ENCODE measurements at regions not wholly inside any gene's neighbourhood (a gene's known extent, or its start where the extent isn't known, plus 50 kb on each side); places are given as distances from the start of the nearest gene placed in this dataset.
A peak's percentile ranks its signal among the peaks of the same experiment; 100 is the strongest.

GRCh38 chr7:32428546-32428945 is 61.6 kb downstream of the LSM5 start:
- Mint-ChIP-seq H3K27ac (no peak overlapping the region), H3K4me3 (no peak overlapping the region), H3K27me3 (peaks cover 17% of the 10 kb centered on the region), H3K9me3 (peaks cover 4% of the 10 kb centered on the region), H3K4me1 (no peaks in the 10 kb centered on the region), H3K36me3 (no peaks in the 10 kb centered on the region)
- POLR2A ChIA-PET = no interaction called here
- DNase-seq = no peak
- no peak for ATAC-seq (ENCODE audit: low read depth)

DNA sequence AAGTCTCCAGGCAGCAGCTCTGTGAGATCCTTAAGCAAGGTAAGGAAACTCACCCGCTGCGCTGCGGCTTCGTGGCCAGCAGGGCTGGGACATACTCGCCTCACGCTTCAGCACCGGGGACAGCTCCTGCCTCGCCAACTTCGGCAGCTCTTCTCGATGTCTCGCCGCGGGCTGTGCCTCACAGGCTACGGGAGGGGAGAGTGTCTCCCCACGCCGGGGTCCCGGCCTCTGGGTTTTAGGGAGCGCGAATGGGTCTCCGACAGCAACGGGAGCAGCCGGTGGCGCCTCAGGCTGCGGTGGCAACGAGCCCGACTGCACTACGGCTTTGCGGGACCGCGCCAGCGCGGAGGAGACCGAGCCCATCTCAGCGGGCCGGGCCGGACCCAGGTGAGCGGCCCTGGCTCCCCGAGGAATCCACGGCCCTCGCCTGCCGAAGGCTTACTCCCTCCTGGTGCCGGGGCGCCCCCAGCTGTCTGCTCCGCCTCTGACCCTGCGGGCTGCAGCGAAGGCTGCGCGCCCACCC is 62.4 kb downstream of the LSM5 start:
- H3K4me3 Mint-ChIP-seq = no peak overlapping the region
- H3K27me3 Mint-ChIP-seq = peaks cover 17% of the 10 kb centered on the region

GRCh38 chr7:32416846-32417245 is 73.3 kb downstream of the LSM5 start:
- ATAC-seq (ENCODE audit: low read depth) (no peak), DNase-seq (no peak)
- Mint-ChIP-seq H3K9me3 (no peaks in the 10 kb centered on the region), H3K36me3 (no peaks in the 10 kb centered on the region), H3K4me1 (no peaks in the 10 kb centered on the region), H3K27me3 (peaks cover 5% of the 10 kb centered on the region), H3K4me3 (no peak overlapping the region), H3K27ac (no peak overlapping the region)
- POLR2A ChIA-PET = no interaction called here

More for the DNA sequence above, 62.4 kb downstream of the LSM5 start:
- H3K4me1 Mint-ChIP-seq = no peaks in the 10 kb centered on the region
- no peak overlapping the region for H3K27ac Mint-ChIP-seq
- ATAC-seq (ENCODE audit: low read depth) (peak; percentile 85), DNase-seq (peak; percentile 84)
- no peaks in the 10 kb centered on the region for H3K36me3 Mint-ChIP-seq
- POLR2A ChIA-PET = no interaction called here
- H3K9me3 Mint-ChIP-seq = peaks cover 4% of the 10 kb centered on the region

- DNase-seq (no peak), ATAC-seq (ENCODE audit: low read depth) (no peak)
- Mint-ChIP-seq H3K4me1 (no peaks in the 10 kb centered on the region), H3K27ac (no peak overlapping the region), H3K4me3 (no peak overlapping the region), H3K9me3 (no peaks in the 10 kb centered on the region), H3K36me3 (no peaks in the 10 kb centered on the region), H3K27me3 (peaks cover 5% of the 10 kb centered on the region)
- POLR2A ChIA-PET = no interaction called here
Measured at GRCh38 chr7:32415936-32416335, 74.2 kb downstream of the LSM5 start.

- POLR2A ChIA-PET = no interaction called here
- no peak for ATAC-seq (ENCODE audit: low read depth)
- no peak overlapping the region for H3K4me3 Mint-ChIP-seq
- H3K27ac Mint-ChIP-seq = no peak overlapping the region
- no peaks in the 10 kb centered on the region for H3K36me3 Mint-ChIP-seq
- peaks cover 5% of the 10 kb centered on the region for H3K27me3 Mint-ChIP-seq
- DNase-seq = no peak
- no peaks in the 10 kb centered on the region for H3K9me3 Mint-ChIP-seq
- no peaks in the 10 kb centered on the region for H3K4me1 Mint-ChIP-seq
Measured at GRCh38 chr7:32415519-32415918, 74.7 kb downstream of the LSM5 start.

GRCh38 chr7:32412471-32412870 is 77.7 kb downstream of the LSM5 start:
- Mint-ChIP-seq H3K36me3 (no peaks in the 10 kb centered on the region), H3K4me3 (no peak overlapping the region), H3K27me3 (peaks cover 5% of the 10 kb centered on the region), H3K4me1 (no peaks in the 10 kb centered on the region), H3K27ac (no peak overlapping the region), H3K9me3 (no peaks in the 10 kb centered on the region)
- POLR2A ChIA-PET = no interaction called here
- DNase-seq (no peak), ATAC-seq (ENCODE audit: low read depth) (no peak)

DNA sequence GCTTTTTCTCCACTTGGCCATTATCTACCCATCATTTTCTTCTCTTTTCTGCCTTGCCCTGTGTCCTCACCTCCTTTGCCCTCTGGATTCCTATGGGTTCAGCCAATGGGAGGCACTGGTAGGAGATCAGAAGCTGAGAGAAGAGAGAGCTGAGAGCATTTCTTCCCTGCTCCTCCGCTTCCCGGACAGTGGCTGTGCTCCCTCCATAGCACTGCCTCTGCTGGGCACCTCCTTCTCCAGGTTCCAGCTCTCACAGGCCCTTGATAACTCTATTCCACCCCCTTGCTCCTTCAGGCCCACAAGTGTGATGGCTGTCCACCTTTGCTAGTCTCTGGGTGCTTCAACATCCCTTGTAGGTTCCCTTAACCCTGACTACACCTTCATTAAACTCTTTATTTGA is 79.6 kb downstream of the LSM5 start:
- Mint-ChIP-seq H3K4me3 (no peak overlapping the region), H3K4me1 (no peaks in the 10 kb centered on the region), H3K27me3 (no peaks in the 10 kb centered on the region), H3K36me3 (no peaks in the 10 kb centered on the region), H3K27ac (no peak overlapping the region), H3K9me3 (no peaks in the 10 kb centered on the region)
- ATAC-seq (ENCODE audit: low read depth) (no peak), DNase-seq (no peak)
- POLR2A ChIA-PET = no interaction called here

GRCh38 chr7:32406386-32406785 is 83.8 kb downstream of the LSM5 start:
- Mint-ChIP-seq H3K27ac (no peak overlapping the region), H3K36me3 (no peaks in the 10 kb centered on the region), H3K9me3 (no peaks in the 10 kb centered on the region), H3K27me3 (no peaks in the 10 kb centered on the region), H3K4me1 (no peaks in the 10 kb centered on the region), H3K4me3 (no peak overlapping the region)
- POLR2A ChIA-PET = no interaction called here
- no peak for ATAC-seq (ENCODE audit: low read depth)
- no peak for DNase-seq

DNA sequence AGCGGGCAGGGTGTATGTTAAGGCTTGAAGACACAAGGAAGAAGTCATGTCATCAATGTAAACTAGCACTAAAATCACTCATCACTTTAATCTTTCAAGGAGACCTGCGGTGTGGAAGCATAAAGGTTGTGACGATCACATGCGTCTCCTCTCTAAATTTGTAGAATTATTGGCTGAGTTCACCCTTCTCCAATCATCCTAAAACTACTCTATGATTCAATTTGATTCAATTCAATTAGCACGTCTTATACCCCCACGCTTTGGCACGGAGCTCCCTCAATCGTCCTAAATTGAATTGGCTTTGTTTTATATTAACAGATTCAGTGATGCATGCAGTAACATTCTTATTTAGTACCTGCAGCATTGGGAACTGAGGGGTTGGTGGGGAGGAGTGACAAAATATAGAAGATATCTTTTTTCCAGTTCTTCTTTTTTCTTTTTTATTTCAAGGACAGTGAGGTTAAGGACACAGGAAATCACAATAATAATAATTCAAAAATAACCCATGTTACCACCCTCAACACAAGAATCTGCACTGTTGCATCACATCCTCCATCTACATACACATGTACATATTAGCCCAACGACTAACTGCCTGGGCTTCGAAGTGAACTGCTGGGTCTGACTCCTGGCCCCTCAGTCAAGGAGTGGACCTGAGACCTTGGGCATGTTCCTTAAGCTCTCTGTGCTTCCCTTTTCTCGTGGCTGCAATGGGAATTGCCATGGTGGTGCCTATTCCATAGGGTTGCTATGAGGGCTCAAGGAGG is 86.5 kb downstream of the LSM5 start:
- H3K4me3 Mint-ChIP-seq = no peak overlapping the region
- H3K9me3 Mint-ChIP-seq = no peaks in the 10 kb centered on the region
- H3K36me3 Mint-ChIP-seq = no peaks in the 10 kb centered on the region
- H3K4me1 Mint-ChIP-seq = no peaks in the 10 kb centered on the region
- H3K27me3 Mint-ChIP-seq = no peaks in the 10 kb centered on the region
- no peak overlapping the region for H3K27ac Mint-ChIP-seq
- no peak for ATAC-seq (ENCODE audit: low read depth)
- DNase-seq = no peak
- POLR2A ChIA-PET = no interaction called here

DNA sequence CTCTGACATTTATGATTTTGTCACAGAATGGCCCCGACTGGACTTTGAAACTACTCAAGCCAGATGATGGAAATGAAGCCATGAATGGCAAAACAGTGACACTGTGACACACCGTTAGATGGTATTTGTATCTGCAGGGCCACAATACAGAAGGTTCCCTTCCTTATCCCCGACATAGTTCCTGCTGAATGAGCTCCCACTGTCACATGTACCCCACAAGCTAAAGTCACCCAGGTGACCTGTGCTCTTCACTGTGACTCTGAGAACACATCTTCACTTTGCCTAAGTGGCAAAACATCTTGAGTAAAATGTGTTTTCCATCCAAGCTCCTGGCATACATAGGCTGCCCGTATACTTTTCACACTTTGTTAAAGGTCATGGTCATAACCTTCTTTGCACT is 89.5 kb downstream of the LSM5 start:
- Mint-ChIP-seq H3K4me1 (no peaks in the 10 kb centered on the region), H3K27me3 (no peaks in the 10 kb centered on the region), H3K27ac (no peak overlapping the region), H3K4me3 (no peak overlapping the region), H3K36me3 (no peaks in the 10 kb centered on the region), H3K9me3 (no peaks in the 10 kb centered on the region)
- ATAC-seq (ENCODE audit: low read depth) = no peak
- POLR2A ChIA-PET = no interaction called here
- no peak for DNase-seq

- H3K27me3 Mint-ChIP-seq = no peaks in the 10 kb centered on the region
- no peaks in the 10 kb centered on the region for H3K4me1 Mint-ChIP-seq
- H3K27ac Mint-ChIP-seq = no peak overlapping the region
- no peak overlapping the region for H3K4me3 Mint-ChIP-seq
- H3K9me3 Mint-ChIP-seq = no peaks in the 10 kb centered on the region
- no peaks in the 10 kb centered on the region for H3K36me3 Mint-ChIP-seq
- no peak for DNase-seq
- POLR2A ChIA-PET = no interaction called here
- ATAC-seq (ENCODE audit: low read depth) = no peak
Measured at GRCh38 chr7:32399311-32399710, 90.9 kb downstream of the LSM5 start.

- Mint-ChIP-seq H3K4me1 (no peaks in the 10 kb centered on the region), H3K27me3 (no peaks in the 10 kb centered on the region), H3K27ac (no peak overlapping the region), H3K36me3 (no peaks in the 10 kb centered on the region), H3K4me3 (no peak overlapping the region), H3K9me3 (no peaks in the 10 kb centered on the region)
- DNase-seq (no peak), ATAC-seq (ENCODE audit: low read depth) (no peak)
- POLR2A ChIA-PET = no interaction called here
Measured at GRCh38 chr7:32395168-32395567, 95.0 kb downstream of the LSM5 start.

GRCh38 chr7:32393861-32394260 is 96.3 kb downstream of the LSM5 start:
- POLR2A ChIA-PET = no interaction called here
- no peak overlapping the region for H3K4me3 Mint-ChIP-seq
- ATAC-seq (ENCODE audit: low read depth) (no peak), DNase-seq (no peak)
- no peak overlapping the region for H3K27ac Mint-ChIP-seq
- H3K4me1 Mint-ChIP-seq = no peaks in the 10 kb centered on the region
- no peaks in the 10 kb centered on the region for H3K36me3 Mint-ChIP-seq
- no peaks in the 10 kb centered on the region for H3K27me3 Mint-ChIP-seq
- peaks cover 2% of the 10 kb centered on the region for H3K9me3 Mint-ChIP-seq

- Mint-ChIP-seq H3K4me3 (no peak overlapping the region), H3K4me1 (no peaks in the 10 kb centered on the region), H3K36me3 (no peaks in the 10 kb centered on the region), H3K27me3 (no peaks in the 10 kb centered on the region), H3K9me3 (peaks cover 2% of the 10 kb centered on the region), H3K27ac (no peak overlapping the region)
- ATAC-seq (ENCODE audit: low read depth) (no peak), DNase-seq (no peak)
- POLR2A ChIA-PET = no interaction called here
Measured at GRCh38 chr7:32390210-32390609, 100.0 kb downstream of the LSM5 start.
